Esophagus muscularis mucosa (tissue), 4 donors: ENCODE measurements at regions not wholly inside any gene's neighbourhood (a gene's known extent, or its start where the extent isn't known, plus 50 kb on each side); places are given as distances from the start of the nearest gene placed in this dataset.
"Not testable (repeated sequence)": the region's sequence is repeated elsewhere in the genome, so short reads cannot be mapped to it uniquely, and the experiment has no call there.

ENCODE experiments used
- DNase-seq: peaks from one replicate; pipeline ENCODE4 v3.0.0-alpha.2; 2017; ENCODE audit errors: extremely low spot score
- H3K27ac ChIP-seq, 4 donors: fragments of 200-600 bp; sonication (generic); replicated peaks in 1 of 4; 1 replicate in 3 of 4; 2 replicates in 1 of 4; pipeline ENCODE4 v1.5.1; 2016 to 2019; ENCODE audit warnings: mild to moderate bottlenecking in 1 of 4
- H3K27me3 ChIP-seq, 4 donors: fragments of 200-600 bp; sonication (generic); one replicate each; pipeline versions ENCODE4 v1.5.1 to v1.6.0; 2016 to 2019
- H3K36me3 ChIP-seq, 4 donors: fragments of 200-600 bp; sonication (generic); one replicate each; pipeline ENCODE4 v1.5.1; 2016 to 2019
- H3K4me1 ChIP-seq, 4 donors: fragments of 200-600 bp; sonication (generic); one replicate each; pipeline ENCODE4 v1.5.1; 2016 to 2019
- H3K4me3 ChIP-seq, 4 donors: fragments of 200-600 bp; sonication (generic); 1 replicate in 2 of 4; 2 replicates in 2 of 4; pipeline ENCODE4 v1.5.1; 2016 to 2019; ENCODE audit warnings: mild to moderate bottlenecking in 4 of 4, moderate library complexity in 1 of 4
- H3K9me3 ChIP-seq, 4 donors: fragments of 200-600 bp; sonication (generic); 1 replicate in 3 of 4; 2 replicates in 1 of 4; pipeline ENCODE4 v1.5.1; 2016 to 2019
- CTCF ChIP-seq, 3 experiments: fragments of 200-600 bp in 2 of 3; fragments of 450-650 bp in 1 of 3; sonication (generic) in 2 of 3; IDR thresholded peaks; one replicate each; pipeline ENCODE4 v1.5.1; 2017 to 2019; ENCODE audit warnings: antibody characterized with exemption in 3 of 3, mild to moderate bottlenecking in 2 of 3, moderate library complexity in 1 of 3
- EP300 ChIP-seq: sonication (generic); formaldehyde crosslinking; IDR thresholded peaks from one replicate; pipeline ENCODE4 v1.6.1; 2017; ENCODE audit warnings: antibody characterized with exemption
- POLR2A ChIP-seq: fragments of 450-650 bp; IDR thresholded peaks from one replicate; pipeline ENCODE4 v1.6.1; 2017; ENCODE audit warnings: antibody characterized with exemption, moderate library complexity, mild to moderate bottlenecking, low read depth
- POLR2AphosphoS5 ChIP-seq, 2 donors: sonication (generic); formaldehyde crosslinking; IDR thresholded peaks; one replicate each; pipeline ENCODE4 v1.6.1; 2017; ENCODE audit warnings: antibody characterized with exemption in 2 of 2
- WGBS: methylation state at CpG from one replicate; pipeline ENCODE4 v1.1.5; 2018; 5-methylcytosine and 5-hydroxymethylcytosine counted together
- intact Hi-C: fragments of 100-400 bp; cut with DNase I; formaldehyde crosslinking; loops from one replicate; pipeline ENCODE4 v1.15.1; 2023

GRCh38 chr1:103459346-103459745, 66.2 kb upstream of the RNPC3 start:
- H3K4me1 ChIP-seq = no peaks in the 10 kb centered on the region
- H3K4me3 ChIP-seq = no peak overlapping the region
- no peak for DNase-seq
- intact Hi-C loops = loop anchor here (5.0 kb wide), 1 partner anchor 352 kb away; the partner anchor contains the start of gene COL11A1
- H3K27me3 ChIP-seq = peaks cover 0 to 3% (median 0%) of the 10 kb centered on the region in 4 donors
- 58% methylated on average over 3 of the region's 3 CpGs for WGBS
- no peak overlapping the region for H3K27ac ChIP-seq
- no peaks in the 10 kb centered on the region for H3K9me3 ChIP-seq
- TF ChIP-seq POLR2AphosphoS5 (IDR thresholded peaks at IDR 0.05) (no peak), EP300 (no peak), CTCF (IDR thresholded peaks at IDR 0.05) (no peak), POLR2A (no peak)
- no peaks in the 10 kb centered on the region for H3K36me3 ChIP-seq

DNA sequence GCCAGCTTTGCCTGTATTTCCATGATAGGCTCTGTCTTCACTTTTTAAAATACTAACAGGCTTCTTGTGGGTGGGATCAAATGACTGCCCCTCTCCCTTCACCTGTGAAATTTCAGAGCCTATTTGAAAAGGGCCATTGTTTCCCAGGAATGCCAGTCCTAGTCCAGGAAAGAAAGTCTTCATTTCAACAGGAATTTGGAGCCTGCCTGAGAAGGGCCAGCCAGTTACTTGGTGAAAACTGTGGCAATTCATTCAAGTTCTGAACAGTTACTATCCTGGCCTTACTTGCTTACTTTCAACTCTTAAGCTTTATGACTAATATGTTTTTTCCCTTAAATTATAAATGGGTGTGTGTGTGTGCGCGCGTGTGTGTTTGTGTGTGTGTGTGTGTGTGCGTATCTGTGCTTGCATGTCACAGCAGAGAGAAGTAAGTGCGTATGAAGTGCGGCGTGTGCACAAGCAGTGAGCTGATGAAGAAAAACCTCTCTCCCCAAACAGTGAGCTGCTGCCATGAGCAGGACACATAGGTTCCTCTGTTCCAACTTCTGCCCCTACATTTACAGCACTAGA, 67.5 kb upstream of the RNPC3 start:
- Histone ChIP-seq H3K27ac (no peak overlapping the region), H3K27me3 (peaks cover 0 to 3% (median 0%) of the 10 kb centered on the region in 4 donors), H3K4me1 (no peaks in the 10 kb centered on the region), H3K9me3 (no peaks in the 10 kb centered on the region), H3K36me3 (no peaks in the 10 kb centered on the region), H3K4me3 (no peak overlapping the region)
- WGBS = 92% methylated on average over 7 of the region's 7 CpGs
- TF ChIP-seq EP300 (no peak), POLR2A (no peak), POLR2AphosphoS5 (IDR thresholded peaks at IDR 0.05) (no peak)
- intact Hi-C loops = loop anchor here (5.0 kb wide), 1 partner anchor 351 kb away; the partner anchor contains the start of gene COL11A1
- DNase-seq = no peak

GRCh38 chr1:103448560-103448959, 76.9 kb upstream of the RNPC3 start:
- Histone ChIP-seq H3K27ac (no peak overlapping the region), H3K4me3 (no peak overlapping the region), H3K36me3 (no peaks in the 10 kb centered on the region), H3K9me3 (no peaks in the 10 kb centered on the region), H3K27me3 (no peaks in the 10 kb centered on the region), H3K4me1 (no peaks in the 10 kb centered on the region)
- WGBS = 72% methylated on average over 1 of the region's 1 CpG
- DNase-seq = no peak
- intact Hi-C loops = no loop called here
- no peak for TF ChIP-seq POLR2A
- TF ChIP-seq EP300 = no peak

GRCh38 chr1:103447471-103447870, 78.0 kb upstream of the RNPC3 start:
- H3K4me3 ChIP-seq = no peak overlapping the region
- no peaks in the 10 kb centered on the region for H3K36me3 ChIP-seq
- no peaks in the 10 kb centered on the region for H3K4me1 ChIP-seq
- TF ChIP-seq POLR2A (no peak), CTCF (IDR thresholded peaks at IDR 0.05) (no peak), POLR2AphosphoS5 (IDR thresholded peaks at IDR 0.05) (no peak), EP300 (no peak)
- no peak for DNase-seq
- H3K27me3 ChIP-seq = no peaks in the 10 kb centered on the region
- intact Hi-C loops = no loop called here
- 93% methylated on average over 1 of the region's 1 CpG for WGBS
- H3K9me3 ChIP-seq = no peaks in the 10 kb centered on the region
- H3K27ac ChIP-seq = no peak overlapping the region

GRCh38 chr1:103441342-103441741, 84.2 kb upstream of the RNPC3 start:
- TF ChIP-seq POLR2AphosphoS5 (IDR thresholded peaks at IDR 0.05) (no peak), EP300 (no peak), POLR2A (no peak), CTCF (IDR thresholded peaks at IDR 0.05) (no peak)
- Histone ChIP-seq H3K9me3 (no peaks in the 10 kb centered on the region), H3K36me3 (no peaks in the 10 kb centered on the region), H3K4me1 (no peaks in the 10 kb centered on the region), H3K4me3 (no peak overlapping the region), H3K27me3 (no peaks in the 10 kb centered on the region), H3K27ac (no peak overlapping the region)
- DNase-seq = no peak
- intact Hi-C loops = no loop called here
- 69% methylated on average over 3 of the region's 3 CpGs for WGBS

DNA sequence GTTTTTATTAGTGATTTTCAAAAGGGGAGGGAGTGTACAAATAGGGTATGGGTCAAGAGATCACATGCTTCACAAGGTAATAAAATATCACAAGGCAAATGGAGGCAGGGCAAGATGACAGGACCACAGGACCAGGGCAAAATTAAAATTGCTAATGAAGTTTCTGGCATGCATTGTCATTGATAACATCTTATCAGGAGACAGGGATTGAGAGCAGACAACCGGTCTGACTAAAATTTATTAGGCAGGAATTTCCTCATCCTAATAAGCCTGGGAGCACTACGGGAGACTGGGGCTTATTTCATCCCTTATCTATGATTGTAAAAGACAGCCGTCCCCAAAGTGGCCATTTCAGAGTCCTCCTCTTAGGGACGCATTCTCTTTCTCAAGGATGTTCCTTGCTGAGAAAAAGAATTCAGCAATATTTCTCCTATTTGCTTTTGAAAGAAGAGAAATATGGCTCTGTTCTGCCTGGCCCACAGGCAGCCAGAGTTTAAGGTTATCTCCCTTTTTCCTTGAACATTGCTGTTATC, 88.9 kb upstream of the RNPC3 start:
- H3K4me1 ChIP-seq, H3K9me3 ChIP-seq, H3K27me3 ChIP-seq, H3K27ac ChIP-seq, H3K36me3 ChIP-seq, intact Hi-C loops, DNase-seq, H3K4me3 ChIP-seq: not testable (repeated sequence)
- 84% methylated on average over 4 of the region's 4 CpGs for whole genome bisulfite sequencing
